ENCODE measurements at regions not wholly inside any gene's neighbourhood (a gene's known extent, or its start where the extent isn't known, plus 50 kb on each side); places are given as distances from the start of the nearest gene placed in this dataset.
A peak's percentile ranks its signal among the peaks of the same experiment; 100 is the strongest.

DNA sequence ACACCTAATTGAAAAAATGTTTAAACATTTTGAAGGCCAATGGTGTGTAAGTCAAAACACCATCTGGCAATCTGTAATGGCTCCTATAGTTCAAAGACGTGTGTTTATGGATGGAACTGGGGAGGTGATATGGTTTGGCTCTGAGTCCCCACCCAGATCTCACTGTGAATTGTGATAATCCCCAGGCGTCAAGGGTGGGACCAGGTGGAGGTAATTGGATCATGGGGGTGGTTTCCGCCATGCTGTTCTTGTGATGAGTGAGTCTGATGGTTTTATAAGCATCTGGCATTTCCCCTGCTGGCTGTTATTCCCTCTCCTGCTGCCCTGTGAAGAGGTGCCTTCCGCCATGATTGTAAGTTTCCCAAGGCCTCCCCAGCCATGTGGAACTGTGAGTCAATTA is 52.2 kb downstream of the ADRA2C start:
- no peak for DNase-seq (ENCODE audit: low read depth, low spot score)

- no peak for DNase-seq (ENCODE audit: low read depth, low spot score)
Measured at GRCh38 chr4:3819210-3819919, 53.2 kb downstream of the ADRA2C start.

- no peak for DNase-seq (ENCODE audit: low read depth, low spot score)
Measured at GRCh38 chr4:3820016-3820805, 54.0 kb downstream of the ADRA2C start.

GRCh38 chr4:3820806-3821579 is 54.8 kb downstream of the ADRA2C start:
- no peak for DNase-seq (ENCODE audit: low read depth, low spot score)

- DNase-seq (ENCODE audit: low read depth, low spot score), result no peak
Measured at GRCh38 chr4:3821580-3822229, 55.5 kb downstream of the ADRA2C start.

GRCh38 chr4:3822230-3822947 is 56.2 kb downstream of the ADRA2C start:
- DNase-seq (ENCODE audit: low read depth, low spot score), result peak; percentile 24

DNA sequence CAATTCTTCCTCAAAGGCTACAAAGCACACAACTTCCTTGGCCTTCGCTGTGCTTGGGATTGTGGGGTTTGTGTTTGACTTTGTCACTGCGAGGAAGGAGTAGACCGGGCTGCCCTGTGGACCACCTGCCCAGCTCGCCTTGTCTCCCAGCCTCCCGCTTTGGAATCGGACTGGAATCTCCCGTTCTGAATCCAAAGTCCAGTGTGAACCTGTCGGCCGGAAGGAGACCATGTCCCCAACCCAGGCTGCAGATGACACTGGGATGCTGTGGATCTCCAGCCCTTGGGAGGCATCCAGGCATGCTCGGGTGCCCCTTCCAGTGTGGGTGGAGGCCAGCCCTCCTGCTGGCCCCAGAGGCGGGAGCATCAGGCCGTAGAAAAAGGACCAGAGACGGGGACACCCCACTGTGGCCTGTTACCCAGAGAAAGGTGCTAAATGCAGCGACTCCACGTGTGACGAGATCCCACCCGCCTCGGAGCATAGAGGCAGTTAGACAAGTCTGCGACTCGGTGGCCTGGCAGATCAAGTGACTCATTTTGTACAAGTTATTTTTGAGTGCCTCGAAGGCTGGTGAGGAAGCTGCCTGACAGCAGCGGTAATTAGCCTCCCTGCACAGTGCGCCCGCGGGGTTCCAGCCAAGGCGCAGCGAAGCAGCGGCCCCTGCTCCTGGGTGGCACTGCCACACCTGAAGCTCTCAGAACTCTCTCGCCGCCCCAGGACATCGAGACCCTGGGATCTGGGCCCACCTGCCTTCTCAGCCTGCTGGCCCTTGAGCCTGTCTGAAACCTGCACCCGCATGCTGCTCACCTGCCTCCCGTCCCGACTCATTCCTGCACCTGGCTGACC is 57.5 kb downstream of the ADRA2C start:
- DNase-seq (ENCODE audit: low read depth, low spot score), result no peak

DNA sequence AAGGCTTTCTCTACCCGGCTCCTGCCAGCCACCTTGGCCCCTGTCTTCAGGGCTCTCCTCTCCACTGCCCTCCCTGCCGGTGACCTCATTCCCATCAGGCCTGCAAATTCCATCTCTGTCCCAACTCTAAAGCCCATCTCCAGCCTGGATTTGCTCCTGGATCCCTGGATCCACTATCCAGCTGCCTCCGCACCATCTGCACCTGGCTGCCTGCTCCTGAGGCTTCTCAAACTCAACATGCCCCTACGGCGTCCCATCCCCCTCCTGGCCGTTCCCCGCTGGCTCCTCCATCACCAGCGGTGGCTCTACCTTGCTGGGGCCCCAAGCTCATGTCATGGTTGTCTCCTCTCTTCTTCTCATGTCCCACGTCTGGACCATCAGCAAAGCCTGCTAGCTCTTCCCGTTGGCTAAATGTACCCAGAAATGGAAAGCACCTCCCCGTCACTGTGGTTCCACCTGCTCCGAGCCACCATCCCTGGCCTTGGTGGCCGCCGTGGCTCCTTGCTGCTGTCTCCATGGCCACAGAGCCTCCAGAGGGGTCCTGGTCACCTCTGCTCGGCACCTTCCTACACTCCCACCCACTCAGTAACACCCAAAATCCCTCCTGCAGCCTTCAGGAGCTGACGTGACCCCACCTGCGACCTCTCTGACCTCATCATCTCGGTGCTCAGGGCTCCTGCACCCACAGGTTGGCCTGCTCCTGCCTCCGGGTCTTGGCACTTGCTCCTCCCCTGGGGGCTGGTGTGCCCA is 58.5 kb downstream of the ADRA2C start:
- no peak for DNase-seq (ENCODE audit: low read depth, low spot score)

- no peak for DNase-seq (ENCODE audit: low read depth, low spot score)
Measured at GRCh38 chr4:3825530-3825929, 59.3 kb downstream of the ADRA2C start.

GRCh38 chr4:3826247-3827172 is 60.3 kb downstream of the ADRA2C start:
- no peak for DNase-seq (ENCODE audit: low read depth, low spot score)

DNA sequence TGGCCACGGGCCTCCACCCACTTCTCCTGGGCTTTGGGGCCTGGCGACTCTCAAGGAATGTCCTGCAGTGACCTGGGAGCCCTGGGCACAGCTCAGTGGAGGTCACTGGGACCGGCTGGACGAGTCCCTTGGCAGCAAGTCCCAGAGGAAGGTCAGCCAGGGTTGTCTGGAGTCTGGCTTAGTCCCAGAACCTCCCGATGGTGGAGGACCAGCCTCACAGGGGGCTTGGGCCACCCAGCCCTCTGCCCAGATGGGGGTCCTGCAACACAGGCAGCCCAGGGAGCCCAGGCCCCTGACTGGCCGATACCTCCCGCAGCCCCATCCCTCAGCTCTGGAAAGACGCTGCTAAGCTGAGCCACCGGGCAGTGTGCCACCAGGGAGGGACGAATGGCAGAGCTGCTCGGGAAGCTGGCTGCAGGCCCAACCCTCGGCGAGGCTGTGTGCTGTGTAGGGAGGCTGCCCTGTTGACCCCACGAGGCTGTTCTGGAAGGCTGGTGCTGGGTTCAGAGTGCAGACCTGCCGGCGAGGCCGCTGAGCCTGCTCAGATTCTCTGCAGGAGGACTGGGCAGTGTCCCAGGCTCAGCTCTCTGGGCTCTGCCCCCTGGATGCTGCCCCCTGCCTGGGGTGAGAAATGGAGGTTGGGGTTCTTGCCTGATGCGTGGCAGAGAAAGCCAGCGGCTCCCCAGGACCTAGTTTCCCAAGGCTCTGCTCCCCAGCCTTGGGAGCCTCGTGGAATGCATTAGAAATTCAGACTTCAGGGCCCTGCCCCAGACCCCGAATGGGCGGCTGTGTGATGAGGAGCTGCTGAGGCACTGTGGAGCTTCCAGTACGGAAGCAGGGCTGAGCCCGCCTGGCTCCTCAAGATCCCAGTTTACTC is 61.7 kb downstream of the ADRA2C start:
- no peak for DNase-seq (ENCODE audit: low read depth, low spot score)

GRCh38 chr4:3828546-3828945 is 62.4 kb downstream of the ADRA2C start:
- no peak for DNase-seq (ENCODE audit: low read depth, low spot score)

DNA sequence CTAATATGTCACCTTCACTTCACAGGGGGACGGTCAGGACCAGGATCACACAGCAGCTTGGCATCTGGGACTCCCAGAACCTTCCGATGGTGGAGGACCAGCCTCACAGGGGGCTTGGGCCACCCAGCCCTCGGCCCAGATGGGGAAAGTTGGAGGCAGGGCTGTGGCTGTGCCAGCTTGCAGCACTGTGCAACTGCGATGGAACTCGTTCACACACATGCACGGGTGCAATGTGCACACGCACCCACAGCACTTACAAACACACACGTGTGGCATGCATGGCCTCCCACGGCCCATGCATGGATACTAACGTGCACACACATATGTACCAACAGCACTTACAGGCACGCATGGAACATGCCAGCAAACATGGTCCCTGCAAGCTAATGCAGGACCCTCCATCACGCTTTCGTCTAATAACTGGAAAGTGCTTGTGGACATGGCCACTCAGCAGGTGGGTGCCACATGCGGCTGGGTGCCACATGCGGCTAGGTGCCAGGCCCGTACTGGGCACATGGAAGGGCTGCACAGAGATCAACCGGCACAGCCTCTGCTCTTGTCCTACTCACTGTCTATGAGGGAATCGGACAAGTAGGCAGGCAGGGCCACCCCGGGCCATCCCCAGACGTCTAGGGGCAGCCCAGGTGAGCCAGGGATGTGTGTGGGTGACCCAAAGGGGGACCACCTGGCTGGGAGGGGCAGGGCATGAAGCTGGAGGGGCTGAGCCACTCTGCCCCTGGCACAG is 63.2 kb downstream of the ADRA2C start:
- no peak for DNase-seq (ENCODE audit: low read depth, low spot score)

GRCh38 chr4:3829956-3830773 is 64.0 kb downstream of the ADRA2C start:
- peak; percentile 82 for DNase-seq (ENCODE audit: low read depth, low spot score)

DNA sequence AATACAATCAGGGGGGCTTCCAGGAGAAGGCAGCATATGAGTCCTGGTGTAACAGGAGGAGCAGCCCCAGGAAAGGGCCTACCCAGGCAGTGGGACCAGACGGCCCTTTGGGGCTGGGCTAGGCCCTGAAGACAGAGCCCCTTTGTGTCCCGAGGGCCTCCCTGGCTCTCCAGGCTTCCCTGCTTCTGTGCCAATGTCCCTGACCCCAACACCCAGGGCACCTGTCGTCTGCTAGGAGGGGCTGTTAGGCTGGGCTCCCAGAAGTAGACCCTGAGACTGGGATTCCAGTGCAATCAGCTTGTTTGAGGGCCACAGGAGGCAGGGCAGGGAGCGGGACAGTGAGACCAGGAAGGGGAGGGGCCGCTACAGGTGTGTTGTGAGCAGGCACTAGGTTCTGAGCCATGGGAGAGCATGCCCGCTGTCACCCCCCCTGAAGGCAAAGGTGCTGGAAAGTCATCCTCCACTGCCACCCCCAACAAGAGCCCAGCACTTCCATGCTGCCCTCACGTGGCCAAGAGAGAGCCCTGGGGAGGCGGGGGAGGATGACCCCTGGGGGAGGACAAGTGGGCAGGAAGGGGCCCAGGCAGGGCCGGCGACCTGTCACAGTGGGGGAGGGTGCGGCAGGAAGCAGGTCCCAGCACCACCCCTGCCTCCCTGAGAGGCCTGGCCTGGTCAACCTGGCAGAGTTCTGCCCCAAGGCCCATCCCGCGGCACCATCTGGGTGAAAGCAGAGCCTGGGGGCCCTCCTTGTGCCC is 64.8 kb downstream of the ADRA2C start:
- no peak for DNase-seq (ENCODE audit: low read depth, low spot score)

Data from ELF-1 (cell line).